Thyroid gland (tissue), 4 donors: ENCODE measurements at regions not wholly inside any gene's neighbourhood (a gene's known extent, or its start where the extent isn't known, plus 50 kb on each side); places are given as distances from the start of the nearest gene placed in this dataset.

Experiments
- CTCF ChIP-seq, 6 experiments: fragments of 200-600 bp in 3 of 6; fragments of 450-650 bp in 3 of 6; sonication (generic) in 3 of 6; IDR thresholded peaks; one replicate each; pipeline ENCODE4 v1.5.1; 2016 to 2019; ENCODE audit warnings: antibody characterized with exemption in 6 of 6, mild to moderate bottlenecking in 2 of 6, inconsistent platforms in 1 of 6, moderate library complexity in 1 of 6
- POLR2A ChIP-seq, 2 donors: fragments of 450-650 bp; IDR thresholded peaks; one replicate each; pipeline ENCODE4 v1.6.1; 2017; ENCODE audit warnings: antibody characterized with exemption in 2 of 2, mild to moderate bottlenecking in 2 of 2, moderate library complexity in 1 of 2

GRCh38 chr10:44267007-44267406 lies 117.9 kb downstream of the CXCL12 start:
- TF ChIP-seq CTCF (IDR thresholded peaks at IDR 0.05) (no peak), POLR2A (IDR thresholded peaks at IDR 0.05) (no peak)
